Liver (tissue), 8 donors: ENCODE measurements at regions not wholly inside any gene's neighbourhood (a gene's known extent, or its start where the extent isn't known, plus 50 kb on each side); places are given as distances from the start of the nearest gene placed in this dataset.

Experiments
- DNase-seq: peaks from one replicate; pipeline ENCODE4 v3.0.0-alpha.2; 2017; ENCODE audit warnings: low spot score
- H3K27ac ChIP-seq, 2 donors: one replicate each; pipeline ENCODE4 v1.7.0; 2013; ENCODE audit warnings: inconsistent platforms in 2 of 2, low read length in 2 of 2, control low read depth in 1 of 2, low read depth in 1 of 2, mild to moderate bottlenecking in 1 of 2
- H3K27me3 ChIP-seq, 4 donors: one replicate each; pipeline versions ENCODE4 v1.6.1 to v1.7.0; 2013; ENCODE audit warnings: low read length in 3 of 4, inconsistent platforms in 1 of 4, mild to moderate bottlenecking in 1 of 4, moderate library complexity in 1 of 4; ENCODE audit not compliant: control insufficient read depth in 4 of 4, insufficient read depth in 4 of 4
- H3K36me3 ChIP-seq, 4 donors: one replicate each; pipeline versions ENCODE4 v1.6.1 to v1.7.0; 2013; ENCODE audit warnings: low read length in 3 of 4, mild to moderate bottlenecking in 3 of 4, low read depth in 1 of 4, moderate library complexity in 1 of 4; ENCODE audit not compliant: control insufficient read depth in 4 of 4, insufficient read depth in 3 of 4
- H3K4me1 ChIP-seq, 4 donors: one replicate each; pipeline versions ENCODE4 v1.6.1 to v1.7.0; 2013; ENCODE audit warnings: low read length in 3 of 4, mild to moderate bottlenecking in 3 of 4, moderate library complexity in 1 of 4; ENCODE audit not compliant: control insufficient read depth in 4 of 4, insufficient read depth in 4 of 4
- H3K4me3 ChIP-seq, 3 donors: one replicate each; pipeline versions ENCODE4 v1.6.1 to v1.7.0; 2013; ENCODE audit warnings: low read length in 3 of 3, control low read depth in 1 of 3, low read depth in 1 of 3, mild to moderate bottlenecking in 1 of 3
- H3K9ac ChIP-seq, 2 donors: one replicate each; pipeline ENCODE4 v1.7.0; 2013; ENCODE audit warnings: low read length in 2 of 2, mild to moderate bottlenecking in 2 of 2, moderate library complexity in 2 of 2, control low read depth in 1 of 2, low read depth in 1 of 2
- H3K9me3 ChIP-seq, 4 donors: one replicate each; pipeline versions ENCODE4 v1.6.1 to v1.7.0; 2013; ENCODE audit warnings: low read length in 3 of 4; ENCODE audit not compliant: control insufficient read depth in 4 of 4
- CTCF ChIP-seq: fragments of 150-350 bp; IDR thresholded peaks from 2 replicates; pipeline ENCODE4 v1.5.1; 2017; ENCODE audit warnings: improper control_type of control experiment, low read depth, low read length; ENCODE audit not compliant: missing input control
- EGR1 ChIP-seq, 2 donors: IDR thresholded peaks; 2 replicates each; pipeline ENCODE4 v1.6.1; 2016 to 2018; ENCODE audit warnings: antibody characterized with exemption in 2 of 2, low read depth in 2 of 2
- GABPA ChIP-seq, 2 donors: IDR thresholded peaks in 1 of 2; conservative IDR thresholded peaks in 1 of 2; 2 replicates each; pipeline ENCODE4 v1.6.1; 2016; ENCODE audit warnings: antibody characterized with exemption in 2 of 2, mild to moderate bottlenecking in 1 of 2, moderate library complexity in 1 of 2
- REST ChIP-seq: IDR thresholded peaks from 2 replicates; pipeline ENCODE4 v1.6.1; 2016; ENCODE audit warnings: antibody characterized with exemption, mild to moderate bottlenecking
- TAF1 ChIP-seq: conservative IDR thresholded peaks from 2 replicates; pipeline ENCODE4 v1.6.1; 2016; ENCODE audit warnings: antibody characterized with exemption, mild to moderate bottlenecking
- WGBS: extraction: QIAGEN DNeasy Blood & Tissue Kit; methylation state at CpG from one replicate; pipeline ENCODE4 v1.1.7; 2013; 5-methylcytosine and 5-hydroxymethylcytosine counted together
- donor health status: healthy.
- donor health status: healthy.
- donor health status: healthy.
- donor health status: healthy.
- donor health status: healthy.

GRCh38 chr10:117894339-117894738, 152.4 kb downstream of the RAB11FIP2 start:
- H3K9ac ChIP-seq, result no peak overlapping the region
- peaks cover 0 to 2% (median 0%) of the 10 kb centered on the region in 4 donors for H3K9me3 ChIP-seq
- WGBS, result 49% methylated on average over 3 of the region's 3 CpGs
- H3K27me3 ChIP-seq, result peaks cover 0 to 4% (median 1%) of the 10 kb centered on the region in 4 donors
- no peak overlapping the region for H3K27ac ChIP-seq
- H3K4me1 ChIP-seq, result no peaks in the 10 kb centered on the region
- H3K36me3 ChIP-seq, result no peaks in the 10 kb centered on the region
- TF ChIP-seq EGR1 (IDR thresholded peaks at IDR 0.05; ENCODE audit: low read depth in 2 of 2), result no peak
- H3K4me3 ChIP-seq, result no peak overlapping the region
- DNase-seq, result no peak

- WGBS, result 66% methylated on average over 3 of the region's 3 CpGs
- no peak overlapping the region for H3K9ac ChIP-seq
- no peak overlapping the region for H3K27ac ChIP-seq
These were observed 150.2 kb downstream of the RAB11FIP2 start for GRCh38 chr10:117896517-117896916.

More at GRCh38 chr10:117896517-117896916, 150.2 kb downstream of the RAB11FIP2 start:
- no peak for DNase-seq
- no peaks in the 10 kb centered on the region for H3K4me1 ChIP-seq
- H3K36me3 ChIP-seq, result no peaks in the 10 kb centered on the region
- H3K27me3 ChIP-seq, result peaks cover 0 to 4% (median 1%) of the 10 kb centered on the region in 4 donors
- H3K4me3 ChIP-seq, result no peak overlapping the region
- TF ChIP-seq TAF1 (no peak), CTCF (no peak), REST (no peak), GABPA (IDR thresholded peaks at IDR 0.05 in 1 of 2, conservative IDR thresholded peaks at IDR 0.05 in 1 of 2) (no peak)
- H3K9me3 ChIP-seq, result peaks cover 0 to 2% (median 0%) of the 10 kb centered on the region in 4 donors
